GM23248 (cell line): ENCODE measurements at regions not wholly inside any gene's neighbourhood (a gene's known extent, or its start where the extent isn't known, plus 50 kb on each side); places are given as distances from the start of the nearest gene placed in this dataset.

Source experiments
- DNase-seq: peaks from one replicate; pipeline ENCODE4 v3.0.0-alpha.2; 2015
- H2AFZ ChIP-seq: fragments of 200-600 bp; sonication (generic); 2 replicates; pipeline ENCODE4 v1.6.1; 2016; ENCODE audit warnings: antibody characterized with exemption
- H3F3A ChIP-seq: fragments of 200-600 bp; sonication (generic); 2 replicates; pipeline ENCODE4 v1.6.1; 2016; ENCODE audit warnings: mild to moderate bottlenecking, antibody characterized with exemption, mixed run types; ENCODE audit not compliant: insufficient read depth
- H3K27ac ChIP-seq: fragments of 200-600 bp; sonication (generic); 2 replicates; pipeline ENCODE4 v1.5.1; 2016; ENCODE audit warnings: mild to moderate bottlenecking
- H3K27me3 ChIP-seq: fragments of 200-600 bp; sonication (generic); replicated peaks from 2 replicates; pipeline ENCODE4 v1.6.1; 2016; ENCODE audit warnings: mild to moderate bottlenecking; ENCODE audit not compliant: insufficient read depth
- H3K36me3 ChIP-seq: fragments of 200-600 bp; sonication (generic); 2 replicates; pipeline ENCODE4 v1.6.1; 2016; ENCODE audit warnings: low read depth, mild to moderate bottlenecking
- H3K4me1 ChIP-seq: fragments of 200-600 bp; sonication (generic); 2 replicates; pipeline ENCODE4 v1.6.1; 2016; ENCODE audit warnings: mild to moderate bottlenecking; ENCODE audit not compliant: insufficient read depth
- H3K4me2 ChIP-seq: fragments of 200-600 bp; sonication (generic); one replicate; pipeline ENCODE4 v1.6.1; 2016; ENCODE audit warnings: mild to moderate bottlenecking; ENCODE audit not compliant: unreplicated experiment
- H3K4me3 ChIP-seq: fragments of 200-600 bp; sonication (generic); 2 replicates; pipeline ENCODE4 v1.5.1; 2016; ENCODE audit warnings: mild to moderate bottlenecking
- H3K79me2 ChIP-seq: fragments of 200-600 bp; sonication (generic); 2 replicates; pipeline ENCODE4 v1.6.1; 2016; ENCODE audit warnings: mild to moderate bottlenecking; ENCODE audit not compliant: insufficient read depth
- H3K9ac ChIP-seq: fragments of 200-600 bp; sonication (generic); 2 replicates; pipeline ENCODE4 v1.6.1; 2016; ENCODE audit warnings: mild to moderate bottlenecking
- H3K9me2 ChIP-seq: fragments of 200-600 bp; sonication (generic); 2 replicates; pipeline ENCODE4 v1.6.1; 2016; ENCODE audit warnings: mixed run types, mild to moderate bottlenecking, moderate library complexity; ENCODE audit not compliant: insufficient read depth
- H3K9me3 ChIP-seq: fragments of 200-600 bp; sonication (generic); one replicate; pipeline ENCODE4 v1.6.1; 2017; ENCODE audit warnings: low read depth
- H4K20me1 ChIP-seq: fragments of 200-600 bp; sonication (generic); 2 replicates; pipeline ENCODE4 v1.6.0; 2016; ENCODE audit not compliant: insufficient read depth
- EZH2 ChIP-seq: fragments of 200-600 bp; sonication (generic); IDR thresholded peaks from 2 replicates; pipeline ENCODE4 v1.6.1; 2018; ENCODE audit warnings: antibody characterized with exemption, mild to moderate bottlenecking; ENCODE audit not compliant: insufficient read depth, poor library complexity, severe bottlenecking
- EZH2phosphoT487 ChIP-seq: fragments of 200-600 bp; sonication (generic); IDR thresholded peaks from 2 replicates; pipeline ENCODE4 v1.6.1; 2018; ENCODE audit warnings: antibody characterized with exemption, moderate library complexity, mild to moderate bottlenecking, low read depth; ENCODE audit not compliant: insufficient read depth
- WGBS, 2 experiments: methylation state at CpG; one replicate each; pipeline ENCODE4 v1.1.6; 2015 to 2017; ENCODE audit warnings: low lambda C conversion rate in 2 of 2, low coverage in 1 of 2; ENCODE audit errors: missing lambda C conversion rate in 2 of 2; 5-methylcytosine and 5-hydroxymethylcytosine counted together
- in situ Hi-C: fragments of 300-500 bp; cut with MboI; formaldehyde crosslinking; loops from 2 replicates; pipeline ENCODE4 v1.15.0; 2020

- DNase-seq = no peak
- in situ Hi-C loops = no loop called here
- Histone ChIP-seq H2AFZ (no peak overlapping the region), H3K4me1 (no peaks in the 10 kb centered on the region), H3K27ac (no peak overlapping the region), H3K4me2 (no peak overlapping the region), H4K20me1 (no peaks in the 10 kb centered on the region), H3K9me2 (no peaks in the 10 kb centered on the region), H3K9me3 (no peaks in the 10 kb centered on the region), H3F3A (no peaks in the 10 kb centered on the region), H3K79me2 (no peaks in the 10 kb centered on the region), H3K9ac (no peak overlapping the region), H3K27me3 (no peaks in the 10 kb centered on the region), H3K36me3 (no peaks in the 10 kb centered on the region), H3K4me3 (no peak overlapping the region)
- TF ChIP-seq EZH2 (no peak), EZH2phosphoT487 (no peak)
- WGBS, 2 experiments = 3 to 10% methylated on average over 2 of the region's 2 CpGs
Observed at GRCh38 chr20:12827816-12828385, 180.9 kb upstream of the SPTLC3 start.

- Histone ChIP-seq H3K9me2 (no peaks in the 10 kb centered on the region), H3K4me3 (no peak overlapping the region), H3K27me3 (no peaks in the 10 kb centered on the region), H3K27ac (no peak overlapping the region), H3K36me3 (no peaks in the 10 kb centered on the region), H3K79me2 (no peaks in the 10 kb centered on the region), H4K20me1 (no peaks in the 10 kb centered on the region), H3F3A (no peaks in the 10 kb centered on the region), H3K9ac (no peak overlapping the region), H2AFZ (no peak overlapping the region), H3K9me3 (no peaks in the 10 kb centered on the region), H3K4me1 (no peaks in the 10 kb centered on the region), H3K4me2 (no peak overlapping the region)
- WGBS, 2 experiments = 13 to 16% methylated on average over 5 of the region's 5 CpGs
- DNase-seq = no peak
- TF ChIP-seq EZH2 = no peak
- no peak for TF ChIP-seq EZH2phosphoT487
- in situ Hi-C loops = no loop called here
Observed at GRCh38 chr20:12829170-12829569, 179.6 kb upstream of the SPTLC3 start.

DNA sequence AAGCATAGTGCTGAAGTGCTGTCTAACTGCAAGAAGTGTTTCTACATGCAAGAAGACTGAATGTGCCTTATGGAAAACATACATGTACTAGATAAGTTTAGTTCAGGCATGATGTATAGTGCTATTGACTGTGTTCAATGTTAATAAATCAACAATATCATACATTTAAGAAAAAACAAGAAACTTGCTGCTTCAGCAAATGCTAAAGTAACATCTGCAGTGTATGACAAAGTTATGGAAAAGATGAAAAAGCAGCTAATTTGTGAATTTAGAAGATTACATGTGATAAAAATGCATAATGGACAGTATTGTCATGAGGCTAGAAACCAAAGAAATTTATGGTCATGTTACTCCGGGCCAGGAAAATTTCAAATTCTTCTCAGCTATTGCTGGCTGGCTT is 174.9 kb upstream of the SPTLC3 start:
- Histone ChIP-seq H4K20me1 (no peaks in the 10 kb centered on the region), H3K4me3 (no peak overlapping the region), H3K36me3 (no peaks in the 10 kb centered on the region), H3K27ac (no peak overlapping the region), H3K9me3 (no peaks in the 10 kb centered on the region), H3K4me2 (no peak overlapping the region), H3F3A (no peaks in the 10 kb centered on the region), H3K4me1 (no peaks in the 10 kb centered on the region), H3K27me3 (no peaks in the 10 kb centered on the region), H3K9me2 (no peaks in the 10 kb centered on the region), H2AFZ (no peak overlapping the region), H3K79me2 (no peaks in the 10 kb centered on the region), H3K9ac (no peak overlapping the region)
- no peak for DNase-seq
- WGBS, 2 experiments = 22 to 37% methylated on average over 1 of the region's 1 CpG
- TF ChIP-seq EZH2 (no peak), EZH2phosphoT487 (no peak)
- in situ Hi-C loops = no loop called here

DNA sequence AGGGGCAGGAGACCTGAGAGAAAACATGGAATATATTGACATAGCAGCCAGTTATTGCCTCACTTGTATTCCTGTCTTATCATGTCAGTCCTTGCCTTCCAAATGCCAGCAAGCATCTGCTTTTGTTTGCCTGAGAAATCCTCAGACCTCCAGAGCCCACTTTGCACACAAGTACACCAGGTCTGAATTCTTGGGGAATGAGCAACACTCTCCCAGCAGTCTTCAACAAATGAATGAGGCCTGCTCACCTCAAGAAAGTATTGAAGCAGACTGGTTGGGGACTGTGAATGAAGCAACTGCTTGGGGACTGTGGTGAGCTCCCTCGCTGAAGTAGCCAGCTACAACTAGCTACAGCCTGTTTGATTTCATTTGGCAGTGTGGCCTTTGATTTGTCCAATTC is 172.8 kb upstream of the SPTLC3 start:
- no peaks in the 10 kb centered on the region for H3K36me3 ChIP-seq
- no peaks in the 10 kb centered on the region for H3K4me1 ChIP-seq
- no peaks in the 10 kb centered on the region for H3K9me2 ChIP-seq
- H4K20me1 ChIP-seq = no peaks in the 10 kb centered on the region
- no peak overlapping the region for H2AFZ ChIP-seq
- in situ Hi-C loops = no loop called here
- no peak overlapping the region for H3K27ac ChIP-seq
- WGBS, 2 experiments = 6 to 31% methylated on average over 1 of the region's 1 CpG
- H3K9ac ChIP-seq = no peak overlapping the region
- DNase-seq = no peak
- no peaks in the 10 kb centered on the region for H3K79me2 ChIP-seq
- no peaks in the 10 kb centered on the region for H3K27me3 ChIP-seq
- H3F3A ChIP-seq = no peaks in the 10 kb centered on the region
- H3K4me3 ChIP-seq = no peak overlapping the region
- H3K4me2 ChIP-seq = no peak overlapping the region
- no peaks in the 10 kb centered on the region for H3K9me3 ChIP-seq
- TF ChIP-seq EZH2phosphoT487 = no peak
- no peak for TF ChIP-seq EZH2

DNA sequence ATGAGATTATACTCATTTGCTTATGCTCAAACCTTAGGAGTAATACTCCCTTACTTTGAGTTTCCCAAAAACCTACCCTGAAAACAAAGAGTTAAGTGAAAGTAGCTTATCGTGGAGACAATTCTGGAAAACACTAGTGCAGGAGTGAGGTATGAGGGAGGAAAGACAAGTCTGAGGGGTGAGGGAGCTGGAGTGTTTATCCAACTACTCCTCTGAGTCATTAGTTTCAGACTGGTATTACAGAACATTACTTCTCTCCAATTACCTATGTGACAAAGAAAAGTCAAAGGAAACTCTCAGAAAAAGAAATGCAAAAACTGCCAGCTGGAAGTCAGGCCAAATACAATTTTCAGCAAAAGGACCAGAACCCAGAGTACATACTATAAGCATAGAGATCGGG is 171.1 kb upstream of the SPTLC3 start:
- in situ Hi-C loops = no loop called here

More for the DNA sequence above, 171.1 kb upstream of the SPTLC3 start:
- H2AFZ ChIP-seq = no peak overlapping the region
- H4K20me1 ChIP-seq = no peaks in the 10 kb centered on the region
- no peaks in the 10 kb centered on the region for H3K9me2 ChIP-seq
- no peak overlapping the region for H3K4me2 ChIP-seq
- no peaks in the 10 kb centered on the region for H3F3A ChIP-seq
- DNase-seq = no peak
- H3K36me3 ChIP-seq = no peaks in the 10 kb centered on the region
- no peaks in the 10 kb centered on the region for H3K27me3 ChIP-seq
- H3K4me1 ChIP-seq = no peaks in the 10 kb centered on the region
- 37 to 38% methylated on average over 2 of the region's 2 CpGs for WGBS, 2 experiments
- no peak overlapping the region for H3K4me3 ChIP-seq
- no peaks in the 10 kb centered on the region for H3K9me3 ChIP-seq
- TF ChIP-seq EZH2 (no peak), EZH2phosphoT487 (no peak)
- H3K9ac ChIP-seq = no peak overlapping the region
- no peak overlapping the region for H3K27ac ChIP-seq
- no peaks in the 10 kb centered on the region for H3K79me2 ChIP-seq
